Astrocyte (in vitro differentiated cells and primary cell): ENCODE measurements at regions not wholly inside any gene's neighbourhood (a gene's known extent, or its start where the extent isn't known, plus 50 kb on each side); places are given as distances from the start of the nearest gene placed in this dataset.

Source experiments
- DNase-seq: peaks from one replicate; pipeline ENCODE4 v3.0.0-alpha.2; 2010; ENCODE audit warnings: low read depth
- FAIRE-seq: peaks from 2 replicates; lab custom pipeline; 2011; peaks lifted over from hg19 to GRCh38; lab: Jason Lieb, UNC
- H2AFZ ChIP-seq: 2 replicates; pipeline ENCODE4 v1.6.0; 2012; ENCODE audit warnings: low read depth, low read length, inconsistent platforms
- H3K27ac ChIP-seq: 2 replicates; pipeline ENCODE4 v1.5.1; 2011; ENCODE audit warnings: low read depth, low read length, inconsistent platforms
- H3K27me3 ChIP-seq: 2 replicates; pipeline ENCODE4 v1.6.0; 2011; ENCODE audit warnings: low read length, inconsistent platforms; ENCODE audit not compliant: insufficient read depth
- H3K36me3 ChIP-seq: 2 replicates; pipeline ENCODE4 v1.5.1; 2011; ENCODE audit warnings: low read length, inconsistent platforms; ENCODE audit not compliant: insufficient read depth
- H3K4me1 ChIP-seq: 2 replicates; pipeline ENCODE4 v1.5.1; 2011; ENCODE audit warnings: low read length, inconsistent platforms; ENCODE audit not compliant: insufficient read depth
- H3K4me2 ChIP-seq: 2 replicates; pipeline ENCODE4 v1.6.0; 2012; ENCODE audit warnings: low read length, inconsistent platforms
- H3K4me3 ChIP-seq: 2 replicates; pipeline ENCODE4 v1.5.1; 2011; ENCODE audit warnings: low read depth, mild to moderate bottlenecking, low read length, inconsistent platforms; ENCODE audit not compliant: insufficient read depth
- H3K79me2 ChIP-seq: 2 replicates; pipeline ENCODE4 v1.6.0; 2012; ENCODE audit warnings: mild to moderate bottlenecking, low read length, inconsistent platforms; ENCODE audit not compliant: insufficient read depth
- H3K9ac ChIP-seq: 2 replicates; pipeline ENCODE4 v1.6.0; 2012; ENCODE audit warnings: mild to moderate bottlenecking, low read length, inconsistent platforms
- H3K9me3 ChIP-seq: 2 replicates; pipeline ENCODE4 v1.5.1; 2012; ENCODE audit warnings: low read depth, mild to moderate bottlenecking, low read length, inconsistent platforms; ENCODE audit not compliant: insufficient read depth
- H4K20me1 ChIP-seq: 2 replicates; pipeline ENCODE4 v1.6.0; 2012; ENCODE audit warnings: low read length, inconsistent platforms; ENCODE audit not compliant: insufficient read depth
- H3K27ac Mint-ChIP-seq: one replicate; pipeline ENCODE4 v1.8.0; 2021; ENCODE audit warnings: mild to moderate bottlenecking, mixed read lengths; ENCODE audit not compliant: unreplicated experiment
- H3K27me3 Mint-ChIP-seq: one replicate; pipeline ENCODE4 v1.8.0; 2021; ENCODE audit warnings: low read depth, mixed read lengths; ENCODE audit not compliant: unreplicated experiment
- H3K36me3 Mint-ChIP-seq: one replicate; pipeline ENCODE4 v1.8.0; 2021; ENCODE audit warnings: low read depth, mixed read lengths; ENCODE audit not compliant: unreplicated experiment
- H3K4me1 Mint-ChIP-seq: one replicate; pipeline ENCODE4 v1.8.0; 2021; ENCODE audit warnings: low read depth, mixed read lengths; ENCODE audit not compliant: unreplicated experiment
- H3K4me3 Mint-ChIP-seq: one replicate; pipeline ENCODE4 v1.8.0; 2021; ENCODE audit warnings: mild to moderate bottlenecking, moderate library complexity, mixed read lengths; ENCODE audit not compliant: unreplicated experiment
- H3K9me3 Mint-ChIP-seq: one replicate; pipeline ENCODE4 v1.8.0; 2021; ENCODE audit warnings: mild to moderate bottlenecking, mixed read lengths; ENCODE audit not compliant: unreplicated experiment
- EZH2 ChIP-seq: IDR thresholded peaks from 2 replicates; pipeline ENCODE4 v1.6.1; 2012; ENCODE audit warnings: mild to moderate bottlenecking, low read length, inconsistent platforms; ENCODE audit not compliant: insufficient read depth
- TF ChIP-seq, protein P1 (sequence below): IDR thresholded peaks from 2 replicates; pipeline ENCODE4 v1.5.1; 2011; ENCODE audit warnings: low read depth, mild to moderate bottlenecking, inconsistent platforms, low read length, moderate library complexity; ENCODE audit not compliant: insufficient read depth

DNA sequence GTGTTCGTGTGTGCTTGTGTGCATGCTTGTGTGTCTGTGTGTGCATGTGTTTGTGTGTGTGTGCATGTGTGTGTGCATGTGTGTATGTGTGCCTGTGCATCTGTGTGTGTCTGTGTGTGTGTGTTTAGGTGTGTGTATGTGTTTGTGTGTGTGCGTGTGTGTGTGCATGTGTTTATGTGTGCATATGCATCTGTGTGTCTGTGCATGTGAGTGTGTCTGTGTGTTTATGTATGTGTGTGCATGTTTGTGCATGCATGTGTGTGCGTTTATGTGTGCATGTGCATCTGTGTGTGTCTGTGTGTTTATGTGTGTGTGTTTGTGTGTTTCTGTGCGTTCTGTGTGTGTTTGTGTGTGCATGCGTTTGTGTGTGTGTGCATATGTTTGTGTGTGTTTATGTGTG is 106.6 kb upstream of the TNRC6C start:
- Histone ChIP-seq H3K4me1 (no peaks in the 10 kb centered on the region), H3K4me2 (no peak overlapping the region), H3K79me2 (no peaks in the 10 kb centered on the region), H3K27ac (no peak overlapping the region), H3K27me3 (peaks cover 2% of the 10 kb centered on the region), H3K4me3 (no peak overlapping the region), H3K9ac (no peak overlapping the region), H3K36me3 (no peaks in the 10 kb centered on the region), H3K9me3 (no peaks in the 10 kb centered on the region), H2AFZ (no peak overlapping the region), H4K20me1 (no peaks in the 10 kb centered on the region)
- Mint-ChIP-seq H3K27ac (no peak overlapping the region), H3K4me3 (no peak overlapping the region), H3K27me3 (peaks cover 26% of the 10 kb centered on the region), H3K36me3 (no peaks in the 10 kb centered on the region), H3K9me3 (no peaks in the 10 kb centered on the region), H3K4me1 (no peaks in the 10 kb centered on the region)
- no peak for TF ChIP-seq EZH2
- TF ChIP-seq, protein P1, sequence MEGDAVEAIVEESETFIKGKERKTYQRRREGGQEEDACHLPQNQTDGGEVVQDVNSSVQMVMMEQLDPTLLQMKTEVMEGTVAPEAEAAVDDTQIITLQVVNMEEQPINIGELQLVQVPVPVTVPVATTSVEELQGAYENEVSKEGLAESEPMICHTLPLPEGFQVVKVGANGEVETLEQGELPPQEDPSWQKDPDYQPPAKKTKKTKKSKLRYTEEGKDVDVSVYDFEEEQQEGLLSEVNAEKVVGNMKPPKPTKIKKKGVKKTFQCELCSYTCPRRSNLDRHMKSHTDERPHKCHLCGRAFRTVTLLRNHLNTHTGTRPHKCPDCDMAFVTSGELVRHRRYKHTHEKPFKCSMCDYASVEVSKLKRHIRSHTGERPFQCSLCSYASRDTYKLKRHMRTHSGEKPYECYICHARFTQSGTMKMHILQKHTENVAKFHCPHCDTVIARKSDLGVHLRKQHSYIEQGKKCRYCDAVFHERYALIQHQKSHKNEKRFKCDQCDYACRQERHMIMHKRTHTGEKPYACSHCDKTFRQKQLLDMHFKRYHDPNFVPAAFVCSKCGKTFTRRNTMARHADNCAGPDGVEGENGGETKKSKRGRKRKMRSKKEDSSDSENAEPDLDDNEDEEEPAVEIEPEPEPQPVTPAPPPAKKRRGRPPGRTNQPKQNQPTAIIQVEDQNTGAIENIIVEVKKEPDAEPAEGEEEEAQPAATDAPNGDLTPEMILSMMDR = no peak
- FAIRE-seq = no peak
- no peak for DNase-seq

DNA sequence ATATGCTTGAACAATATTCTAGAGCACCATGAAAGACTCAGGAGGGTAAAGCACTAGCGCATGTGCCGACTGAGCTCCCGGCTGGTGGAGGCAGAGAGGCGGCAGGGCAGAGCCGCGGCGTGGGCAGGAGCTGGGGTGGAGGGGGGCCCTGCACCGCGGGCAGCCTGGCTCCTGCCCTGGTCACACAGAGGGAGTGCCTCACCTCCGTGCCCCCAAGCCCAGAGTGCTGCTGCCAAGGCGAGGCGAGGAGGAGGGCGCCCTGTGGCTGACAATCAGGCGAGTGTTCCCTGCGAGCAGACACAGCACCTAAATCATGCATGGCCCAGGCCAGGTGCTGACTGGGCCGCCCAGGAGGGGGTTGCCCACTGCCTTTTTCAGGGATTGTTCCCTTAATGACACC is 105.8 kb upstream of the TNRC6C start:
- Histone ChIP-seq H3K4me1 (no peaks in the 10 kb centered on the region), H4K20me1 (no peaks in the 10 kb centered on the region), H3K27me3 (peaks cover 6% of the 10 kb centered on the region), H2AFZ (no peak overlapping the region), H3K9ac (no peak overlapping the region), H3K36me3 (no peaks in the 10 kb centered on the region), H3K4me2 (no peak overlapping the region), H3K9me3 (no peaks in the 10 kb centered on the region), H3K4me3 (no peak overlapping the region), H3K27ac (no peak overlapping the region), H3K79me2 (no peaks in the 10 kb centered on the region)
- H3K36me3 Mint-ChIP-seq = no peaks in the 10 kb centered on the region
- H3K27me3 Mint-ChIP-seq = peaks cover 29% of the 10 kb centered on the region
- FAIRE-seq (no peak), DNase-seq (no peak)
- no peaks in the 10 kb centered on the region for H3K9me3 Mint-ChIP-seq
- H3K4me1 Mint-ChIP-seq = no peaks in the 10 kb centered on the region
- no peak overlapping the region for H3K27ac Mint-ChIP-seq
- TF ChIP-seq, protein P1 = no peak
- TF ChIP-seq EZH2 = no peak
- H3K4me3 Mint-ChIP-seq = no peak overlapping the region

- H3K9me3 Mint-ChIP-seq = no peaks in the 10 kb centered on the region
- no peak overlapping the region for H3K4me3 Mint-ChIP-seq
- no peak overlapping the region for H3K4me3 ChIP-seq
- FAIRE-seq = no peak
- no peaks in the 10 kb centered on the region for H3K36me3 ChIP-seq
- no peak overlapping the region for H2AFZ ChIP-seq
- no peak overlapping the region for H3K27ac ChIP-seq
- no peaks in the 10 kb centered on the region for H3K4me1 ChIP-seq
- no peak for DNase-seq
- H3K9ac ChIP-seq = no peak overlapping the region
- no peak overlapping the region for H3K27ac Mint-ChIP-seq
- H3K27me3 Mint-ChIP-seq = peaks cover 35% of the 10 kb centered on the region
- peaks cover 6% of the 10 kb centered on the region for H3K27me3 ChIP-seq
- TF ChIP-seq, protein P1 = no peak
- no peak for TF ChIP-seq EZH2
- no peaks in the 10 kb centered on the region for H3K36me3 Mint-ChIP-seq
- no peaks in the 10 kb centered on the region for H3K4me1 Mint-ChIP-seq
- H3K4me2 ChIP-seq = no peak overlapping the region
- H3K79me2 ChIP-seq = no peaks in the 10 kb centered on the region
- H3K9me3 ChIP-seq = no peaks in the 10 kb centered on the region
- no peaks in the 10 kb centered on the region for H4K20me1 ChIP-seq
Observed at GRCh38 chr17:77853191-77853977, 105.1 kb upstream of the TNRC6C start.
